T-helper 22 cell (primary cell): ENCODE measurements at regions not wholly inside any gene's neighbourhood (a gene's known extent, or its start where the extent isn't known, plus 50 kb on each side); places are given as distances from the start of the nearest gene placed in this dataset.

Source experiments
- DNase-seq: peaks from one replicate; pipeline ENCODE4 v3.0.0-alpha.2; 2020; ENCODE audit warnings: low read depth

DNA sequence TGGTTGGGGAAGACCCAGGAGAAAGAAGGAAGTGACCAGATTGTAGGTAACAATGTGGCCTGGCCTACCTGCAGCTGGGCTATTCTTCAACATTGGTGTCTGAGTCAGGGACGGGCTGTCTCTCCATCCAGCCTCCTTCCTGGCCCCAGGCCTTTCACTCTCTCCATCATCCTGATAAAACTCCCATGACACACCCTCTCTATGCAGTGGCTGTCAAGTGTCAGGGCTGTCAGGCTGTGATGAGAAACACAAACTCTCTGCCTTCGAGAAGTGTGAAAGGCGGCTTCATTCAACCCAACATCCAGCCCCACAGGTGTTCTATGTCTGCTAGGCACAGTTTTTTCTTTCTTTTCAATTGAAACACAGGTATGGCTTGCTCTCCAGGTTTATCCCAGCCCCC, 153.3 kb upstream of the VSTM2B start:
- no peak for DNase-seq

DNA sequence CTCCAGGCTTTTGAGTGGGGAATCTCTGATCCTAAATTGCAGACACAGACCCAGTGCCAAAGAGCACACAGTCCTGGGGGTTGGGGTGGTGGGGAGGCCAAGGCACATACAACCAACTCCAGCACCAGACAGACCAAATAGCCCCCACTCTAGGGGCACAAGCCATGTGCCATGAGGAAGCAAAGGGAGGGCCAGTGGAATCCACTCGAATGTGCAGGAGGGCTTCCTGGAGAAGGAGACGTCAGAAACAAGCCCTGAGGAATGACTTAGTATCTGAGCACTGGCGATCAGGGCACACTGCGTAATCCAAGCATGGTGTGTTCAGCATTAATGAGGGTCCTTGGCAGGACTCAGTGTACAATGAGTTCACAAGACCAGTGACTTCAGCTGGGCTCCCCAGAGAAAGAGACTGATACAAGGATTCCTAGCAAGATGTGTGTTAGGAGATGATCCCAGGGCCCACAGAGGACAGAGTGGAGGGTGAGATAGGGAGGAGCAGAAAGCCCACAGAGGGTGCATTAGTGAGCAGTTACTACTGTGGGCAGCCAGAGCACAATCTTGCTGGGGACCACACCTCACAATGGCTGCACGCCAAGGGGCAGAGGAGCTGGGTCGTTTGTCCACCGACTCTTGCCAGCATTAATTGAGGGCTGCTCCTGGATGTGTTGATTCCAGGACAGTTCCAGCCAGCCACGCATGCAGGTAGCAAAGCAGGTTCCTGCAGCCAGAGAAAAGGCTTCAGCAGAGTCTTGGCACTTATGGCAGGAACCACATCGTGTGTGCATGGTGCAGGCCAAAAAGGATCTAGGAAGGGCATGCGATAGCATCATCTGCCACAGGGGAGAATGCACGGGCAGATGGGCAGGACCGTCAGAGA, 152.6 kb upstream of the VSTM2B start:
- no peak for DNase-seq

DNA sequence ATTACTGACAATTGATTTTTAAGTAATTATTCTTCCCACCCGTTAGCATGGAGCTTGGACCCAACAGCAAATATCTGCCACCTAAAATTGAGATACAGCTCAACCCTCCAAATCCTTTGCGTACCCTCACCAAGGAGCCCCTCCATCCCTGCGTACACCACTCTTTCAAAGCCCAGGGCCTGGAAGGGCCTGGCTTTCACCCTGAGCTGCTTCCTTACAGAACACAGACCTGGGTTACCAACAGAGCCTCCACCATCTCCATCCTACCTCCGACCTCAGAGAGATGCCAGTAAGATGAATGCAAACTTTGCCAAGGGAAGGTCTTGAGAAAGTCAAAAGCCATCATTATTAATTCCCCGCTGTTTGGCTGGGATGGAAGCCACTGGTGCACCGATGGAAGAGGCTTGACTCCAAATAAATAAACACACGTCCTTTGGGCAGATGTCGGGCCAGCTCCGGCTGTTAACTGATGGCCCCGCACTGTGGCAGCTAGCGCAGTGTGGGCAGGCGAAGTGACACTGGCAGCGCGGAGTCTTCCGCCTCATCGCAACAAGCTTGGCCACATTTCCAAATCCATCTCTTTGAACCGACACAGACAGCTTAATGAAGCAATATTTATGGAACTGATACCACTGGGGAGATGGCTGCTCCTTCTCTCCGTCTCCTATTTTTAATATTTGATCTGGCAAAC, 150.2 kb upstream of the VSTM2B start:
- DNase-seq, result no peak

DNA sequence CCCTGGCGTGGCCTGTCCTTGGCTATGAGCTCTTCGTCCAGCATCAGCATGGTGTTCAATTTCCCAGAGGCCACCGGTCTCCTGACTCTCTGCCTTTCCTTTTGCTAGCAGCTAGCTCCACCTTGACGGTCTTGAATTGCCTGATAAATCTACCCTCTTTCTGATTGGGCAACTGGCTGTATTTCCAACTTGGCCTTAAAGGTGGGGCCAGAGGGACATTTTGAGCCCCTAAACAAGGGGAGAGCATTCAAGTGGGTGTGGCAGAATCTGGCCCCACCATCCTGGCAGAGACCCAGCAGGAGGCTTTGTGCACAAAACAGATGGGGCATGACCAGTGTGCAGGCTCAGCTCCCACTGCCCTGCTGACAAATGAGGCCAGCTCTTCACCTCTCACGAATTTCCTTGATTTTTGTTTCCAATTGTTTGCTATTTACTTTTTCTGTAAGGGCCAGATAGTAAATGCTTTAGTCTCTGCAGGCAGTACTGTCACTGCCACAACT, 148.9 kb upstream of the VSTM2B start:
- DNase-seq, result no peak

DNA sequence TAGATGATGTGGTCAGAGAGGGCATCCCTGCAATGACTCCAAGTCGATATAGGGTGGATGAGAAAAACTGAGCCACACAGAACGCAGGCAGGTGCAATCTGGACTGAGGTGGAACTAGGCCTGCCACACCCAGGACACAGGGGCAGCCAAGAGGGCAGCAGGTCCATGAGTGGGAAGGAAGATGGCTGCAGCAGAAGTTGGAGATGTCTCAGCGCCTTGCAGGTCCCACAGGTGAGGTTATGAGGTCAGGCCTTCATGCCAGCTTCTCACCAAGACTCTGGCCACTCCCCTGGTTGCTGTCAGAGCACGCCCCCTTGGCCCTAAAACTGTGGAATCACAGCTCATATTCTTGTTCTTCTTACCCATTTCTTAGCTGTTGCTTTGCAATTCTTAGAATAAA, 147.7 kb upstream of the VSTM2B start:
- no peak for DNase-seq

DNA sequence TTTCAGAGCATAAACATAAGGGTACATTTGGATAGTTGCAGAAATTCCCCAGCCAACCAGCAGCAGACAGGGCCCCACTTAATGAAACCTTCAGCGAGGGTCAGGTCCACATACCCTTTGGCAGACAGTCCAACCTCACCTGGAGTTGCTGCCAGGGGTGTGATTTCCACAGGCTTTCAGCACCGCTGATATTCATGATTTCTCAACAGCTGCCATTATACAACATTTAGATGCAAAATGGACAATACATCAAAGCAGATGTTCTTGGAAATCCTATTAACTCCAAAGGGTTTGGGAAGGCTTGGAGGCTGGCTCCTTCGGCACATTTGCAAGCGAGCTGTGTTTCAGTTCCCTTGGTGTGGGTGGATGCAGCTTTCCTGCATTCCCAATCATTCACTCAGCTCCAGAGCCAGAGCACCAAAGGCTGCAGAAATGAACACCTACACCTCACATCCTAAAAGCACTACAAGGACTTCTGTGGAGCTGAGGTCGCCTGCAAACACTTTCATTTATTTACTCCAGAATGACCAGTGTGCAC, 147.2 kb upstream of the VSTM2B start:
- no peak for DNase-seq

DNA sequence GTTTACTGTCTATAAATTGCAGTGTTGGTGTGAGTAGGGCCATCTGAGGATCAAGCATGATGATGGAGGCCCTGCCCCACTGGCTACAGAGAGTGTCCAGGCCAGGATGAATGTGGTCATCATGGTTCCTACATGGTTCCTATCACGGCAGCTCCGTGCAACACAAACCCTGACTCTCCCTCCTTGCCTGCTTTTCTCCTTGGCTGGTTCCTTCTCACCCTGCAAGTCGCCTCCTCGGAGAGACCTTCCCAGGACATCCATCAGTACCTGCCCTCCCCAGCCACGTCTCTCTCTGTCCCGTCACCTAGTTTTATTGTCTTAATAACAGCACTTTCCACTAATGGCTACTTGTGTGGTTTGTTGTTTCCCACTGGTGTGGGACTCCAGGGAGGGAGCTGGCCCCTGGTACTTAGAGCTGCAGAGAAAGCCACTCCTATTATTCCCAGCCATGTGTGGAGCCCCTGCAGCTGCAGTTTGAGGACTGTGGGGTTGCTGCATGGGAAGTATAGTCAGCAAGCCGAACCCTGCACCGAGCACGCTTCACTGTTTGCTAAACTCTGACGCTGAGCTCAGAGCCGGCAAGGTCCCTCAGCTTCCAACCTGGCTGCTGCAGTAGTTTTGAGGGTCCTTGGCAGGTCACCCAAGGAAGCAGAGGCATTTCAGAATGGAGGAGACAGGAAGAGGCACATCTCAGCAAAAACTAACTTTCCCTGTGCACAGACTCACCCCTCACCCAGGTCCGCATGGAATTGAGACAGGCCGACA, 146.4 kb upstream of the VSTM2B start:
- DNase-seq, result no peak

DNA sequence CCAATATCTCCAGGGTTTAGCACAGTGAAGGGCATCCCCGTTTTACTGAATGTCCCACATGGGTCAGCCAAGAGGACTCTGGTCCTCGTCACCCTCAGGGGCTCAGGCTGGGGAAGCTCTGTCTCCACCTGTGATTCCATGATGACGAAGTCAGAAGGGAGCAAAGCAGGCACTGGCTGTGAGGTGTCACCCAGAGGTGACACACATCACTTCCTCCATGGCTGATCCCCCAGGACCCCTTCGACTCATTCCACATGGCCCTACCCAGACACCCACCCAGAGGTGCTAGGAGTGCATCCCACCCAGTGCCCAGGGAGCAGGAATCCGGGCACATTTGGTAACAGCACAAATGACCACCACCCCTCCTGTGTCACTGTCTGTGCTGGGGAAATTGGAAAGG, 145.2 kb upstream of the VSTM2B start:
- DNase-seq, result no peak

DNA sequence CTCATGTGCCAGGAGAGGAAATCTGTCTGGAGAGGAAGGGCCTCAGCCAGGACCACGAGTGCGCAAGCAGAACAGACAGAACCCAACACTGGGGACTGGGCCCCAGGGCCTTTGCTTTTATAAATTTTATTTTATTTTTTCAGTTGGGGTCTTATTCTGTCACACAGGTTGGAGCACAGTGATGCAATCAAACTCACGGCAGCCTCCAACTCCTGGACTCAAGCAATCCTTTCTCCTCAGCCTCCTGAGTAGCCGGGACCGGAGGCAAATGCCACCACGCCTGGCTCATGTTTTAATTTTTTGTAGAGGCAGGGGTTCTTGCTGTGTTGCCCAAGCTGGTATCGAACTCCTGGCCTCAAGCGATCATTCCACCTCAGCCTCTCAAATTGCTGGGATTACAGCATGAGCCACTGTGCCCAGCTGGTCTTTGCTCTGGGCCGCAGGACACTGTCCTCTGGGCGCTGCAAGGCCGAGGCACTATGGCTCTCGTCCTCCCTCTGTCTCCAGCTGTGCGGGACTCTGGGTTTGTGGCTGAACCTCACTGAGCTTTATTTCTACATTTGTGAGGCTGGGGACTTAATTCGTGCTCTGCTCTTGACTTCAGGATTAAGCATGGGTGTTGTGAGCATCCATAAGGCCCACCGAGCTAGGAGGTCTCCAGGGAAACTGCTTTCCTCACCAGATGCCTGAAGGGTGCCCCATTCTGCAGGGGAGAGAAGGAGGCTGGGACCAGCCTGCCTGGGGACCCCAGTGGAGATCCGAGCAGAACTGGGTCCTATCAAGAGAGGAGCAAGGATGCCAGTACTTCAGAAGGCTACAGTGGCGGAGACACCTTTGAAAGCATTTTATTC, 144.2 kb upstream of the VSTM2B start:
- no peak for DNase-seq

- DNase-seq, result no peak
Observed at GRCh38 chr19:29383696-29384095, 142.1 kb upstream of the VSTM2B start.

GRCh38 chr19:29384656-29385055, 141.1 kb upstream of the VSTM2B start:
- DNase-seq, result no peak

GRCh38 chr19:29385191-29385795, 140.5 kb upstream of the VSTM2B start:
- no peak for DNase-seq

GRCh38 chr19:29386970-29387369, 138.8 kb upstream of the VSTM2B start:
- no peak for DNase-seq

GRCh38 chr19:29387586-29387985, 138.2 kb upstream of the VSTM2B start:
- no peak for DNase-seq

- DNase-seq, result no peak
Observed at GRCh38 chr19:29389495-29389894, 136.3 kb upstream of the VSTM2B start.

- DNase-seq, result no peak
Observed at GRCh38 chr19:29390742-29391141, 135.1 kb upstream of the VSTM2B start.

DNA sequence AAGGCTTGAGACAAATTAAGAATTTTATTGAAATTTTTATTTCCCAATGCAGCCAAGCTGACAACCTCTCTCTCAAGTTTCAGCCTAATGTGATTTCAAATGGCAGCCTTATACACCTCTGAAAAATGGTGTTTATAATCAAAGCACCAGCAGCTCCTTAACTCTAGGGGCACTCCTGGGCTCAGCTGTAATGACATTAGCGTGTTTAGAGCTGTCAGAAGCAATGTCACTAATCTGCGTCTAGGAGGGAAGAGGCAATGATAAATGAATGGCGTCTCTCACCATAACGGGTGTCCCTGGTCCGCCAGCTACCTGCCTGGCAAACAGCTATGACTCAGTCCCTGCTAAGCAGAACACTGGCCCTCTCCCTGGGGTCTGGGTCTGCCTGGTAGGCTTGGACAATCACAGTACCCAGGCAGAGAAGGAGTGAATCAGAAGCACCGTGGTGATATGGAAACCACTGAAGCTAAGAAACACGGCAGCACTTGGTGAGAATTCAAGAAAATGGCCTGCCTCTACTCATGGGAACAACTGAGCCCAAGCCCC, 131.8 kb upstream of the VSTM2B start:
- DNase-seq, result no peak

- DNase-seq, result no peak
Observed at GRCh38 chr19:29395111-29395733, 130.6 kb upstream of the VSTM2B start.

- DNase-seq, result no peak
Observed at GRCh38 chr19:29395734-29396414, 129.9 kb upstream of the VSTM2B start.

GRCh38 chr19:29396925-29397324, 128.9 kb upstream of the VSTM2B start:
- no peak for DNase-seq
